A673 (cell line): ENCODE measurements at regions not wholly inside any gene's neighbourhood (a gene's known extent, or its start where the extent isn't known, plus 50 kb on each side); places are given as distances from the start of the nearest gene placed in this dataset.

ENCODE experiments used
- BruUV-seq: library from RNA; stranded (reverse); fragments of 400-500 nt; replicated peaks from 2 replicates; lab custom pipeline; 2021; lab: Mats Ljungman, UMichigan
- CTCF ChIA-PET: fragments of 300-600 bp; sonication (Branson Sonifier 250); formaldehyde crosslinking; loops from one replicate; lab custom pipeline; 2022; ENCODE audit warnings: antibody characterized with exemption; lab: Charles Lee
- POLR2A ChIA-PET: fragments of 300-600 bp; sonication (Branson Sonifier 250); formaldehyde crosslinking; loops from one replicate; lab custom pipeline; 2022; ENCODE audit warnings: antibody characterized with exemption; ENCODE audit not compliant: low non-redundant PET; lab: Charles Lee
- DNase-seq: peaks from one replicate; pipeline ENCODE4 v3.0.0-alpha.2; 2015; ENCODE audit warnings: low spot score
- H3K27ac ChIP-seq: fragments of 200-600 bp; sonication (generic); 2 replicates; pipeline ENCODE4 v1.5.1; 2016; ENCODE audit warnings: mixed run types, low read depth, mild to moderate bottlenecking, mixed read lengths, antibody characterized with exemption, low read length; ENCODE audit not compliant: poor library complexity, severe bottlenecking
- H3K27me3 ChIP-seq: fragments of 200-600 bp; sonication (generic); replicated peaks from 2 replicates; pipeline ENCODE4 v1.6.1; 2017; ENCODE audit warnings: mixed run types, low read depth, mild to moderate bottlenecking, mixed read lengths, antibody characterized with exemption, low read length; ENCODE audit not compliant: insufficient read depth, poor library complexity
- H3K36me3 ChIP-seq: fragments of 200-600 bp; sonication (generic); 2 replicates; pipeline ENCODE4 v1.6.1; 2016; ENCODE audit warnings: mixed run types, mild to moderate bottlenecking, mixed read lengths, antibody characterized with exemption, low read length; ENCODE audit not compliant: insufficient read depth, poor library complexity, severe bottlenecking
- H3K4me1 ChIP-seq: fragments of 200-600 bp; sonication (generic); 2 replicates; pipeline ENCODE4 v1.6.1; 2017; ENCODE audit warnings: mixed run types, mild to moderate bottlenecking, mixed read lengths, antibody characterized with exemption, low read length; ENCODE audit not compliant: insufficient read depth, poor library complexity, severe bottlenecking
- H3K4me3 ChIP-seq: fragments of 200-600 bp; sonication (generic); 2 replicates; pipeline ENCODE4 v1.5.1; 2016; ENCODE audit warnings: low read depth, mixed run types, mild to moderate bottlenecking, mixed read lengths, low read length; ENCODE audit not compliant: poor library complexity, severe bottlenecking
- H3K9me3 ChIP-seq: fragments of 200-600 bp; sonication (generic); 2 replicates; pipeline ENCODE4 v1.6.1; 2016; ENCODE audit warnings: mixed run types, low read depth, mild to moderate bottlenecking, mixed read lengths, antibody characterized with exemption, low read length; ENCODE audit not compliant: poor library complexity, severe bottlenecking
- CTCF ChIP-seq: fragments of 300-800, 200-600 bp; sonication (generic); conservative IDR thresholded peaks from 2 replicates; pipeline ENCODE4 v1.5.1; 2017; ENCODE audit warnings: low read depth, mild to moderate bottlenecking, antibody characterized with exemption, low read length, moderate library complexity, mixed read lengths
- EZH2 ChIP-seq: fragments of 200-600 bp; sonication (generic); IDR thresholded peaks from 2 replicates; pipeline ENCODE4 v1.6.1; 2017; ENCODE audit warnings: borderline replicate concordance, low read depth, mild to moderate bottlenecking, mixed read lengths, antibody characterized with exemption, low read length; ENCODE audit not compliant: poor library complexity, severe bottlenecking
- intact Hi-C: fragments of 100-400 bp; cut with micrococcal nuclease; formaldehyde crosslinking; loops from one replicate; pipeline ENCODE4 v1.10.0; 2022; ENCODE audit not compliant: unreplicated experiment

DNA sequence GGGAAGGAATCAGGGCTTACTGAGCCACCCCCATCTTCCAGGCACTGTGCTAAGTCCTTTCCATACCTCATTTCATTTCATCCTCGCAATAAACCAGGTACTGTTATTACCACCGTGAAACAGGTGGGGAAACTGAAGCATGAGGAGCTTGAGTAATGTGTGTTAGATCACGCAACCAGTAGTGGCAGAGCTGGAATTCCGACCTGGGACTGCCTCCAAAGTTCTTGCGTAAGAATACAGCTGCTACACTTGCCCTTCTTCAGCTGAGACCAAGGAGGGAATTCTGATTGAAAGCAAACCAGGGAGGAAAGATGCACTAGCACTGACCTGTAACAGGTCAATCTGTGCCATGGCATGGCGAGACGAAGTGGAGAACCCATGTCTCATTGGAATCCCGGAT is 113.4 kb upstream of the MSX2 start:
- H3K27ac ChIP-seq: no peak overlapping the region
- CTCF ChIA-PET: no interaction called here
- H3K9me3 ChIP-seq: no peaks in the 10 kb centered on the region
- no TSS peak for BruUV-seq
- no peak for TF ChIP-seq CTCF
- TF ChIP-seq EZH2: no peak
- intact Hi-C loops: no loop called here
- POLR2A ChIA-PET: no interaction called here
- no peak overlapping the region for H3K4me3 ChIP-seq
- H3K27me3 ChIP-seq: no peaks in the 10 kb centered on the region
- DNase-seq: no peak
- no peaks in the 10 kb centered on the region for H3K4me1 ChIP-seq
- H3K36me3 ChIP-seq: no peaks in the 10 kb centered on the region

GRCh38 chr5:174612686-174613085 is 111.7 kb upstream of the MSX2 start:
- CTCF ChIA-PET: no interaction called here
- no peaks in the 10 kb centered on the region for H3K9me3 ChIP-seq
- TF ChIP-seq CTCF (no peak), EZH2 (no peak)
- H3K27me3 ChIP-seq: no peaks in the 10 kb centered on the region
- intact Hi-C loops: no loop called here
- no peak overlapping the region for H3K4me3 ChIP-seq
- POLR2A ChIA-PET: no interaction called here
- no peaks in the 10 kb centered on the region for H3K36me3 ChIP-seq
- no peak for DNase-seq
- no TSS peak for BruUV-seq
- H3K4me1 ChIP-seq: no peaks in the 10 kb centered on the region
- no peak overlapping the region for H3K27ac ChIP-seq

GRCh38 chr5:174614500-174615135 is 109.8 kb upstream of the MSX2 start:
- POLR2A ChIA-PET: no interaction called here
- no TSS peak for BruUV-seq
- Histone ChIP-seq H3K27ac (no peak overlapping the region), H3K9me3 (no peaks in the 10 kb centered on the region), H3K27me3 (no peaks in the 10 kb centered on the region), H3K4me3 (no peak overlapping the region), H3K36me3 (no peaks in the 10 kb centered on the region), H3K4me1 (no peaks in the 10 kb centered on the region)
- CTCF ChIA-PET: no interaction called here
- no peak for DNase-seq
- no peak for TF ChIP-seq EZH2
- TF ChIP-seq CTCF: no peak
- intact Hi-C loops: no loop called here
